ENCODE measurements at regions not wholly inside any gene's neighbourhood (a gene's known extent, or its start where the extent isn't known, plus 50 kb on each side); places are given as distances from the start of the nearest gene placed in this dataset.

- no peaks in the 10 kb centered on the region for H3F3A ChIP-seq (ENCODE audit: insufficient read depth, low read length)
- H3K9me2 ChIP-seq (ENCODE audit: low read depth, low read length): no peaks in the 10 kb centered on the region
- H3K4me3 ChIP-seq (ENCODE audit: low read depth, low read length, poor library complexity, severe bottlenecking): no peak overlapping the region
- no peaks in the 10 kb centered on the region for H3K9me3 ChIP-seq (ENCODE audit: low read length)
- no peaks in the 10 kb centered on the region for H3K27me3 ChIP-seq (ENCODE audit: insufficient read depth, low read length)
- H3K9ac ChIP-seq (ENCODE audit: low read length): no peak overlapping the region
- TF ChIP-seq EZH2 (IDR thresholded peaks at IDR 0.05; ENCODE audit: borderline replicate concordance, low read length): no peak
- TF ChIP-seq, protein P1, sequence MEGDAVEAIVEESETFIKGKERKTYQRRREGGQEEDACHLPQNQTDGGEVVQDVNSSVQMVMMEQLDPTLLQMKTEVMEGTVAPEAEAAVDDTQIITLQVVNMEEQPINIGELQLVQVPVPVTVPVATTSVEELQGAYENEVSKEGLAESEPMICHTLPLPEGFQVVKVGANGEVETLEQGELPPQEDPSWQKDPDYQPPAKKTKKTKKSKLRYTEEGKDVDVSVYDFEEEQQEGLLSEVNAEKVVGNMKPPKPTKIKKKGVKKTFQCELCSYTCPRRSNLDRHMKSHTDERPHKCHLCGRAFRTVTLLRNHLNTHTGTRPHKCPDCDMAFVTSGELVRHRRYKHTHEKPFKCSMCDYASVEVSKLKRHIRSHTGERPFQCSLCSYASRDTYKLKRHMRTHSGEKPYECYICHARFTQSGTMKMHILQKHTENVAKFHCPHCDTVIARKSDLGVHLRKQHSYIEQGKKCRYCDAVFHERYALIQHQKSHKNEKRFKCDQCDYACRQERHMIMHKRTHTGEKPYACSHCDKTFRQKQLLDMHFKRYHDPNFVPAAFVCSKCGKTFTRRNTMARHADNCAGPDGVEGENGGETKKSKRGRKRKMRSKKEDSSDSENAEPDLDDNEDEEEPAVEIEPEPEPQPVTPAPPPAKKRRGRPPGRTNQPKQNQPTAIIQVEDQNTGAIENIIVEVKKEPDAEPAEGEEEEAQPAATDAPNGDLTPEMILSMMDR (IDR thresholded peaks at IDR 0.05; ENCODE audit: low read length): no peak
- H3K79me2 ChIP-seq (ENCODE audit: insufficient read depth, low read length): no peaks in the 10 kb centered on the region
- H3K4me1 ChIP-seq (ENCODE audit: insufficient read depth, low read length, severe bottlenecking): no peaks in the 10 kb centered on the region
- H3K36me3 ChIP-seq (ENCODE audit: insufficient read depth, low read length): no peaks in the 10 kb centered on the region
- no peaks in the 10 kb centered on the region for H4K20me1 ChIP-seq (ENCODE audit: insufficient read depth, low read length)
- no peak overlapping the region for H2AFZ ChIP-seq (ENCODE audit: low read length)
- H3K27ac ChIP-seq (ENCODE audit: low read depth, low read length, poor library complexity, severe bottlenecking): no peak overlapping the region
- no peak overlapping the region for H3K4me2 ChIP-seq (ENCODE audit: low read length)
These were observed 822.3 kb downstream of the MTRR start for GRCh38 chr5:8691221-8691620.

DNA sequence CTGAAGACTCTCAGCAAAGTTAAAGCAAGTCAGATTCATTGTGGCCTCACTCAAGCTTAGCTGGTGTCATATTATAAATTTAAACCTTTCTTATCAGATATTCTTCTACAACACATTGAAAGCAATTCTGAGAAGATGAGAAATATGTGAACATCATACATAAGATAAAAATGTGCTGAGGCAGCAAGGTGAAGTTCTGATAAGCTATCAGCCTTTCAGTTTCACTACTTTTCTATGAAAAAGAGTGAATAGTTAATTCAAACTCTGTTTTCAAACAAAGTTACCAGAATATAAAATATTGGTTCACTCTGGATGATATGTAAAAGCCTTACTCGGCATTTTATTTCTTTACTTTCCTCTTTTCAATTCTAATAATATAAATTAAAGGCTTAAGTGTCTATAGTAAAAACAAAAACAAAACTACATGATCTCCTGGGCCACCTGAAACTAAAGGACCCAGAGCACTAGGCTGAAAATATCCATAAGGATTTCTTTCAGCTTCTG is 824.4 kb downstream of the MTRR start:
- Histone ChIP-seq H3K9me2 (ENCODE audit: low read depth, low read length) (no peaks in the 10 kb centered on the region), H3K79me2 (ENCODE audit: insufficient read depth, low read length) (no peaks in the 10 kb centered on the region), H3F3A (ENCODE audit: insufficient read depth, low read length) (no peaks in the 10 kb centered on the region), H3K9ac (ENCODE audit: low read length) (no peak overlapping the region), H3K9me3 (ENCODE audit: low read length) (no peaks in the 10 kb centered on the region), H2AFZ (ENCODE audit: low read length) (no peak overlapping the region), H3K4me1 (ENCODE audit: insufficient read depth, low read length, severe bottlenecking) (no peaks in the 10 kb centered on the region), H3K27me3 (ENCODE audit: insufficient read depth, low read length) (no peaks in the 10 kb centered on the region), H4K20me1 (ENCODE audit: insufficient read depth, low read length) (no peaks in the 10 kb centered on the region), H3K4me3 (ENCODE audit: low read depth, low read length, poor library complexity, severe bottlenecking) (no peak overlapping the region), H3K4me2 (ENCODE audit: low read length) (no peak overlapping the region), H3K36me3 (ENCODE audit: insufficient read depth, low read length) (no peaks in the 10 kb centered on the region), H3K27ac (ENCODE audit: low read depth, low read length, poor library complexity, severe bottlenecking) (no peak overlapping the region)
- TF ChIP-seq EZH2 (IDR thresholded peaks at IDR 0.05; ENCODE audit: borderline replicate concordance, low read length): no peak
- TF ChIP-seq, protein P1 (IDR thresholded peaks at IDR 0.05; ENCODE audit: low read length): no peak

DNA sequence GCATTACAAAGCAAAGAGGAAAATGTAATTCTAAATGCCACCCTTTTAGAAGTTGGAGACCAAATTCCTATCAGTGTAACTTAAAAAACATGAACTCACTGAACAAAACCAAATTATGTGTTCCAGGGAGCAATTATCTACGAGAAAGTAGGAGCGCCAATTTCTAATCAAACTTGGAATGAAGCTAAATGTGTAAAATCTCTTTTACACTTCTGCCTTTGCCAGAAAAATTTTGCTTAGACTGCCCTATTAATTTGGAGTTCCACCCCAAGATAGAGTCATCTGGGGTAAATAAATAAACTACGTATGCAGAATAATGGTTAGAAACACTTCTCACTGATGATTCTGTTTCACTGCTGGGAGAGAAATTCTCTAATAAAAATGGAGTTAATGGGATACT is 825.6 kb downstream of the MTRR start:
- H3K79me2 ChIP-seq (ENCODE audit: insufficient read depth, low read length): no peaks in the 10 kb centered on the region
- H2AFZ ChIP-seq (ENCODE audit: low read length): no peak overlapping the region
- H3K9me2 ChIP-seq (ENCODE audit: low read depth, low read length): no peaks in the 10 kb centered on the region
- H3K27me3 ChIP-seq (ENCODE audit: insufficient read depth, low read length): no peaks in the 10 kb centered on the region
- no peaks in the 10 kb centered on the region for H4K20me1 ChIP-seq (ENCODE audit: insufficient read depth, low read length)
- H3K9me3 ChIP-seq (ENCODE audit: low read length): no peaks in the 10 kb centered on the region
- H3K4me1 ChIP-seq (ENCODE audit: insufficient read depth, low read length, severe bottlenecking): no peaks in the 10 kb centered on the region
- H3F3A ChIP-seq (ENCODE audit: insufficient read depth, low read length): no peaks in the 10 kb centered on the region
- TF ChIP-seq, protein P1 (IDR thresholded peaks at IDR 0.05; ENCODE audit: low read length): no peak
- TF ChIP-seq EZH2 (IDR thresholded peaks at IDR 0.05; ENCODE audit: borderline replicate concordance, low read length): no peak
- H3K27ac ChIP-seq (ENCODE audit: low read depth, low read length, poor library complexity, severe bottlenecking): no peak overlapping the region
- no peak overlapping the region for H3K4me3 ChIP-seq (ENCODE audit: low read depth, low read length, poor library complexity, severe bottlenecking)
- H3K9ac ChIP-seq (ENCODE audit: low read length): no peak overlapping the region
- no peaks in the 10 kb centered on the region for H3K36me3 ChIP-seq (ENCODE audit: insufficient read depth, low read length)
- no peak overlapping the region for H3K4me2 ChIP-seq (ENCODE audit: low read length)

All from OCI-LY1 (cell line).